ENCODE measurements at regions not wholly inside any gene's neighbourhood (a gene's known extent, or its start where the extent isn't known, plus 50 kb on each side); places are given as distances from the start of the nearest gene placed in this dataset.

DNA sequence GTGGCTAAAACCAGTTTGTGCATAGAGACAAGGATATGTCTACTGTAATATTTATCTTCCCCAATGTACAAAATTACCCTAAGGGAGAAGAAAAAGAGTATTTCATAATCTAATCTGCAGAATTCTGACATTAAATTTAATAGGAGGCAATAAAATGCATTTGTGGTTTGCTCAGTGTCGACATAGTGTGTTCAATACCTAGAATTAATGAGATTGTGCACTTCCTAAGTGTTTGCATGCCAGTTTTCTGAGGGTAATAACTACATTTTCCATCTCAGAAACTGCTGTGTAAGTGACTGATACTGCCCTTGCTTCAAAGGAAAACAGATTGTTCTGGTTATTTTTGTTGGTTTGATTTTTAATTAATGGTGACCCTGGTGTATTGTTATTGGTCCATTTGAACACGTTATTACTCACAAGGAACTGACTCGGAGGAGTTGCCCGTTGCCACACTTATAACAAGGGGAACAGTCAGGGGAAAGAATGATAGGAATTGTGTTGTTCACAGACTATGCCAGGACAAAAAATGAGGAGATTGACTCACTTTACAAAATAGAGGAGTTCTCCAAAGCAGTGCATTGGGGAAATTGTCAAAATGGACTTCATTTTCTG, 960.3 kb upstream of the TMEM132C start:
- TF ChIP-seq, protein P1, sequence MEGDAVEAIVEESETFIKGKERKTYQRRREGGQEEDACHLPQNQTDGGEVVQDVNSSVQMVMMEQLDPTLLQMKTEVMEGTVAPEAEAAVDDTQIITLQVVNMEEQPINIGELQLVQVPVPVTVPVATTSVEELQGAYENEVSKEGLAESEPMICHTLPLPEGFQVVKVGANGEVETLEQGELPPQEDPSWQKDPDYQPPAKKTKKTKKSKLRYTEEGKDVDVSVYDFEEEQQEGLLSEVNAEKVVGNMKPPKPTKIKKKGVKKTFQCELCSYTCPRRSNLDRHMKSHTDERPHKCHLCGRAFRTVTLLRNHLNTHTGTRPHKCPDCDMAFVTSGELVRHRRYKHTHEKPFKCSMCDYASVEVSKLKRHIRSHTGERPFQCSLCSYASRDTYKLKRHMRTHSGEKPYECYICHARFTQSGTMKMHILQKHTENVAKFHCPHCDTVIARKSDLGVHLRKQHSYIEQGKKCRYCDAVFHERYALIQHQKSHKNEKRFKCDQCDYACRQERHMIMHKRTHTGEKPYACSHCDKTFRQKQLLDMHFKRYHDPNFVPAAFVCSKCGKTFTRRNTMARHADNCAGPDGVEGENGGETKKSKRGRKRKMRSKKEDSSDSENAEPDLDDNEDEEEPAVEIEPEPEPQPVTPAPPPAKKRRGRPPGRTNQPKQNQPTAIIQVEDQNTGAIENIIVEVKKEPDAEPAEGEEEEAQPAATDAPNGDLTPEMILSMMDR (IDR thresholded peaks at IDR 0.05): no peak
- TF ChIP-seq ZFX (IDR thresholded peaks at IDR 0.05; ENCODE audit: borderline replicate concordance): no peak
